Panc1 (cell line): ENCODE measurements at regions not wholly inside any gene's neighbourhood (a gene's known extent, or its start where the extent isn't known, plus 50 kb on each side); places are given as distances from the start of the nearest gene placed in this dataset.
"Not testable (repeated sequence)": the region's sequence is repeated elsewhere in the genome, so short reads cannot be mapped to it uniquely, and the experiment has no call there.

Source experiments
- POLR2AphosphoS5 ChIP-seq: IDR thresholded peaks from 2 replicates; pipeline ENCODE4 v1.6.1; 2012; ENCODE audit warnings: mild to moderate bottlenecking, low read depth, low read length, moderate library complexity
- SIN3A ChIP-seq: IDR thresholded peaks from 2 replicates; pipeline ENCODE4 v1.6.1; 2012; ENCODE audit warnings: low read depth, mild to moderate bottlenecking, low read length, moderate library complexity, borderline replicate concordance; ENCODE audit not compliant: insufficient read depth
- TF ChIP-seq, protein P1 (sequence below): fragments of 450-650 bp; IDR thresholded peaks from 2 replicates; pipeline ENCODE4 v1.5.1; 2017; ENCODE audit warnings: mild to moderate bottlenecking
- TF ChIP-seq, protein P2 (sequence below), 2 experiments: IDR thresholded peaks; 2 replicates each; pipeline ENCODE4 v1.6.1; 2011 to 2012; ENCODE audit warnings: low read depth in 2 of 2, control low read depth in 1 of 2, low read length in 1 of 2, mild to moderate bottlenecking in 1 of 2, moderate library complexity in 1 of 2; ENCODE audit not compliant: insufficient read depth in 1 of 2

DNA sequence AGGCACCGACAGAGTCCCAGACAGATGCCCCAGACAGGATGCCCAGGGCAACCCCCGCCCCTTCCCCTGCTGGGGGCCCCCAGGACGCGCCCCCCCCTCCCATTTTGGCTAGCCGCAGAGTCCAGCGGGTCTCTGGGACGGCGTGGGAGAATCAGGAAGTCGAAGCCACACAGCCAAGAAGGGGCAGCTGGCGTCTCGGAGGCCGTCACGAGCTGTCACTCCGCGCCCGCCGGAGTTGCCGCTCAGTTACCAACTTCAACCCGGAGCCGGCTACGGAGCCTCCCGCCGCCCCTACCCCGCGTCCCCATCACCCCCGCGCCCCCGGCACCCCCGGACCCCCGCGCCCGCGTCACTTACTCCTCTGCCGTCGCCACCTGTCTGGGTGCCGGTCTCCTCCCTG, 119.8 kb downstream of the OTOP1 start:
- not testable (repeated sequence) for TF ChIP-seq SIN3A, POLR2AphosphoS5
- TF ChIP-seq, protein P1, sequence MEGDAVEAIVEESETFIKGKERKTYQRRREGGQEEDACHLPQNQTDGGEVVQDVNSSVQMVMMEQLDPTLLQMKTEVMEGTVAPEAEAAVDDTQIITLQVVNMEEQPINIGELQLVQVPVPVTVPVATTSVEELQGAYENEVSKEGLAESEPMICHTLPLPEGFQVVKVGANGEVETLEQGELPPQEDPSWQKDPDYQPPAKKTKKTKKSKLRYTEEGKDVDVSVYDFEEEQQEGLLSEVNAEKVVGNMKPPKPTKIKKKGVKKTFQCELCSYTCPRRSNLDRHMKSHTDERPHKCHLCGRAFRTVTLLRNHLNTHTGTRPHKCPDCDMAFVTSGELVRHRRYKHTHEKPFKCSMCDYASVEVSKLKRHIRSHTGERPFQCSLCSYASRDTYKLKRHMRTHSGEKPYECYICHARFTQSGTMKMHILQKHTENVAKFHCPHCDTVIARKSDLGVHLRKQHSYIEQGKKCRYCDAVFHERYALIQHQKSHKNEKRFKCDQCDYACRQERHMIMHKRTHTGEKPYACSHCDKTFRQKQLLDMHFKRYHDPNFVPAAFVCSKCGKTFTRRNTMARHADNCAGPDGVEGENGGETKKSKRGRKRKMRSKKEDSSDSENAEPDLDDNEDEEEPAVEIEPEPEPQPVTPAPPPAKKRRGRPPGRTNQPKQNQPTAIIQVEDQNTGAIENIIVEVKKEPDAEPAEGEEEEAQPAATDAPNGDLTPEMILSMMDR, result not testable (repeated sequence)
- TF ChIP-seq, protein P2, sequence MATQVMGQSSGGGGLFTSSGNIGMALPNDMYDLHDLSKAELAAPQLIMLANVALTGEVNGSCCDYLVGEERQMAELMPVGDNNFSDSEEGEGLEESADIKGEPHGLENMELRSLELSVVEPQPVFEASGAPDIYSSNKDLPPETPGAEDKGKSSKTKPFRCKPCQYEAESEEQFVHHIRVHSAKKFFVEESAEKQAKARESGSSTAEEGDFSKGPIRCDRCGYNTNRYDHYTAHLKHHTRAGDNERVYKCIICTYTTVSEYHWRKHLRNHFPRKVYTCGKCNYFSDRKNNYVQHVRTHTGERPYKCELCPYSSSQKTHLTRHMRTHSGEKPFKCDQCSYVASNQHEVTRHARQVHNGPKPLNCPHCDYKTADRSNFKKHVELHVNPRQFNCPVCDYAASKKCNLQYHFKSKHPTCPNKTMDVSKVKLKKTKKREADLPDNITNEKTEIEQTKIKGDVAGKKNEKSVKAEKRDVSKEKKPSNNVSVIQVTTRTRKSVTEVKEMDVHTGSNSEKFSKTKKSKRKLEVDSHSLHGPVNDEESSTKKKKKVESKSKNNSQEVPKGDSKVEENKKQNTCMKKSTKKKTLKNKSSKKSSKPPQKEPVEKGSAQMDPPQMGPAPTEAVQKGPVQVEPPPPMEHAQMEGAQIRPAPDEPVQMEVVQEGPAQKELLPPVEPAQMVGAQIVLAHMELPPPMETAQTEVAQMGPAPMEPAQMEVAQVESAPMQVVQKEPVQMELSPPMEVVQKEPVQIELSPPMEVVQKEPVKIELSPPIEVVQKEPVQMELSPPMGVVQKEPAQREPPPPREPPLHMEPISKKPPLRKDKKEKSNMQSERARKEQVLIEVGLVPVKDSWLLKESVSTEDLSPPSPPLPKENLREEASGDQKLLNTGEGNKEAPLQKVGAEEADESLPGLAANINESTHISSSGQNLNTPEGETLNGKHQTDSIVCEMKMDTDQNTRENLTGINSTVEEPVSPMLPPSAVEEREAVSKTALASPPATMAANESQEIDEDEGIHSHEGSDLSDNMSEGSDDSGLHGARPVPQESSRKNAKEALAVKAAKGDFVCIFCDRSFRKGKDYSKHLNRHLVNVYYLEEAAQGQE (IDR thresholded peaks at IDR 0.05; ENCODE audit: insufficient read depth in 1 of 2, low read depth in 2 of 2, low read length in 1 of 2), result not testable (repeated sequence)
